Stomach (tissue), 8 donors: ENCODE measurements at regions not wholly inside any gene's neighbourhood (a gene's known extent, or its start where the extent isn't known, plus 50 kb on each side); places are given as distances from the start of the nearest gene placed in this dataset.
A peak's percentile ranks its signal among the peaks of the same experiment; 100 is the strongest.

Experiments used
- DNase-seq, 2 donors: peaks; one replicate each; pipeline versions ENCODE4 v3.0.0 to v3.0.0-alpha.2; 2013 to 2019
- H3K27ac ChIP-seq, 5 donors: fragments of 200-600 bp in 4 of 5; sonication (generic) in 4 of 5; one replicate each; pipeline ENCODE4 v1.5.1; 2013 to 2019; ENCODE audit warnings: mild to moderate bottlenecking in 1 of 5, moderate library complexity in 1 of 5
- H3K27me3 ChIP-seq, 3 donors: fragments of 200-600 bp; sonication (generic); one replicate each; pipeline ENCODE4 v1.5.1; 2017 to 2019; ENCODE audit warnings: mixed run types in 1 of 3
- H3K36me3 ChIP-seq, 4 donors: fragments of 200-600 bp; sonication (generic); 1 replicate in 3 of 4; 2 replicates in 1 of 4; pipeline ENCODE4 v1.5.1; 2016 to 2019
- H3K4me1 ChIP-seq, 4 donors: fragments of 200-600 bp; sonication (generic); one replicate each; pipeline ENCODE4 v1.5.1; 2016 to 2019
- H3K4me3 ChIP-seq, 4 donors: fragments of 200-600 bp; sonication (generic) in 3 of 4; one replicate each; pipeline ENCODE4 v1.5.1; 2016 to 2019; ENCODE audit warnings: mild to moderate bottlenecking in 1 of 4
- H3K9me3 ChIP-seq, 4 donors: fragments of 200-600 bp; sonication (generic); one replicate each; pipeline ENCODE4 v1.5.1; 2016 to 2019
- CTCF ChIP-seq, 7 experiments: fragments of 450-650 bp in 4 of 7; fragments of 200-600 bp in 3 of 7; sonication (generic) in 3 of 7; IDR thresholded peaks; one replicate each; pipeline ENCODE4 v1.5.1; 2016 to 2019; ENCODE audit warnings: antibody characterized with exemption in 7 of 7, control low read depth in 2 of 7, mild to moderate bottlenecking in 1 of 7
- EP300 ChIP-seq: sonication (generic); formaldehyde crosslinking; IDR thresholded peaks from one replicate; pipeline ENCODE4 v1.6.1; 2017; ENCODE audit warnings: antibody characterized with exemption
- POLR2A ChIP-seq, 4 donors: fragments of 450-650 bp; IDR thresholded peaks; one replicate each; pipeline ENCODE4 v1.6.1; 2016; ENCODE audit warnings: antibody characterized with exemption in 4 of 4, control low read depth in 2 of 4, mild to moderate bottlenecking in 1 of 4, moderate library complexity in 1 of 4
- POLR2AphosphoS5 ChIP-seq, 3 donors: sonication (generic); formaldehyde crosslinking; IDR thresholded peaks; one replicate each; pipeline ENCODE4 v1.6.1; 2016; ENCODE audit warnings: antibody characterized with exemption in 3 of 3
- WGBS, 5 donors: extraction: QIAGEN DNeasy Blood & Tissue Kit in 3 of 5; methylation state at CpG; one replicate each; pipeline versions ENCODE4 v1.1.5 to v1.1.7; 2013 to 2018; 5-methylcytosine and 5-hydroxymethylcytosine counted together
- intact Hi-C: fragments of 100-400 bp; cut with DNase I; formaldehyde crosslinking; loops from one replicate; pipeline ENCODE4 v1.15.1; 2023; ENCODE audit warnings: low total_unique reads
- donor health status: healthy with polysubstance abuse.
- donor health status: Bipolar disorder and iron deficiency.
- donor health status: healthy.

- Histone ChIP-seq H3K36me3 (no peaks in the 10 kb centered on the region), H3K4me1 (peaks cover 0 to 14% (median 5%) of the 10 kb centered on the region in 4 donors), H3K27ac (peak overlapping the region in 1 of 5 donors; percentile 14), H3K27me3 (no peaks in the 10 kb centered on the region), H3K4me3 (no peak overlapping the region), H3K9me3 (no peaks in the 10 kb centered on the region)
- WGBS, 5 donors, result 76 to 83% (median 80%) methylated on average over 6 of the region's 6 CpGs
- no peak for DNase-seq
- TF ChIP-seq EP300 (no peak), CTCF (IDR thresholded peaks at IDR 0.05) (no peak), POLR2AphosphoS5 (IDR thresholded peaks at IDR 0.05) (no peak), POLR2A (IDR thresholded peaks at IDR 0.05) (no peak)
- intact Hi-C loops, result no loop called here
Measured at GRCh38 chr3:72328755-72329277, 519.4 kb downstream of the SHQ1 start.

DNA sequence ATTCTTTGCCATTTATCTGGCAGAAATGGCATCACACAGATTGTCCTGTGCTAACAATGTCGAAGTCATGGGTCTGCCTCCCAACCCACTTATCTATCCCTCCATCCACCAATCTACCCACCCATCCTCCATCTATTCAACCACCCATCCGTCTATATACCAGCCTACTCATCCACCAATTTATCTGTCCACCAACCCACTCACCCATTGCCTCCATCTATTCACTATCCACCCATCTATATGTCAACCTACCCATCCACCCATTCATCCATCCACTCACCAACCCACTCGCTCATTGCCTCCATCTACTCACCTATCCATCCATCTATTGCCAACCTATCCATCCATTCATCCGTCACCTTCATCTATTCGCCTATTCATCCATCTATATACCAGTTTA lies 521.2 kb downstream of the SHQ1 start:
- H3K36me3 ChIP-seq, result no peaks in the 10 kb centered on the region
- no peaks in the 10 kb centered on the region for H3K27me3 ChIP-seq
- no peak for TF ChIP-seq POLR2A (IDR thresholded peaks at IDR 0.05)
- no peak for TF ChIP-seq CTCF (IDR thresholded peaks at IDR 0.05)
- no peak for TF ChIP-seq POLR2AphosphoS5 (IDR thresholded peaks at IDR 0.05)
- TF ChIP-seq EP300, result no peak
- no peak for DNase-seq
- H3K9me3 ChIP-seq, result no peaks in the 10 kb centered on the region
- H3K27ac ChIP-seq, result no peak overlapping the region
- WGBS, 5 donors, result 91 to 96% (median 95%) methylated on average over 5 of the region's 5 CpGs
- peaks cover 0 to 14% (median 5%) of the 10 kb centered on the region in 4 donors for H3K4me1 ChIP-seq
- H3K4me3 ChIP-seq, result no peak overlapping the region
- intact Hi-C loops, result no loop called here

DNA sequence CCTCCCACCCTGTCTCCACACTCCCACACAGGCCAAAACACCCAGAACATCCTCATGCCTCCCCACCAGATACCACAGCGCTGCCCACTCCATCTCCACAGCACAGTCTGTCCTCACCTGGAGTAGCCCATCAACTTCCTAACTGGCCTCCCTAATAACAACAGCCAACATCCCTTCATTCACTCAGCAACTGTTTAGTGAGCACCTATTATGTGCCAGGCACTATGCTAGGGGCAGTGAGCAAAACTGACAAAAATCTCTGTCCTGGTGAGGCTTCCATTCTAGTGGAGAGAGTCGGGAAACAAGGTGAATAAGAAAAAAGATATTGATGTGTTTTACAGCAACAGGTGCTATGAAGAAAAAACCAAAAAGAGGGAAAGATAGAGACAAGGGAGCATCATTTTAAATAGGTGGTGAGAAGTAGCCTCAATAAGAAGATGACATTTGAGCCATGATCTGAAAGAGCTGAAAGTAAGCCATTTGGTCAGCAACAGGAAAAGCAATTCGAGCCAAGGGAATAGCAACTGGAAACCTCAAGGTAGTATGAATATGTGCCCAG lies 523.9 kb downstream of the SHQ1 start:
- 86 to 92% (median 90%) methylated on average over 3 of the region's 3 CpGs for WGBS, 5 donors
- intact Hi-C loops, result no loop called here

GRCh38 chr3:72323773-72324172 lies 524.5 kb downstream of the SHQ1 start:
- H3K9me3 ChIP-seq, result no peaks in the 10 kb centered on the region
- no peaks in the 10 kb centered on the region for H3K27me3 ChIP-seq
- H3K27ac ChIP-seq, result no peak overlapping the region
- H3K4me1 ChIP-seq, result peaks cover 1 to 8% (median 6%) of the 10 kb centered on the region in 4 donors
- DNase-seq, result no peak
- TF ChIP-seq CTCF (IDR thresholded peaks at IDR 0.05) (no peak), EP300 (no peak), POLR2AphosphoS5 (IDR thresholded peaks at IDR 0.05) (no peak), POLR2A (IDR thresholded peaks at IDR 0.05) (no peak)
- no peaks in the 10 kb centered on the region for H3K36me3 ChIP-seq
- WGBS, 5 donors, result 87 to 95% (median 93%) methylated on average over 6 of the region's 6 CpGs
- intact Hi-C loops, result no loop called here
- H3K4me3 ChIP-seq, result no peak overlapping the region

More for the DNA sequence above, 523.9 kb downstream of the SHQ1 start:
- DNase-seq, result no peak
- Histone ChIP-seq H3K4me1 (peaks cover 0 to 7% (median 3%) of the 10 kb centered on the region in 4 donors), H3K27ac (no peak overlapping the region), H3K4me3 (no peak overlapping the region), H3K9me3 (no peaks in the 10 kb centered on the region), H3K36me3 (no peaks in the 10 kb centered on the region), H3K27me3 (no peaks in the 10 kb centered on the region)
- TF ChIP-seq EP300 (no peak), POLR2A (IDR thresholded peaks at IDR 0.05) (no peak), CTCF (IDR thresholded peaks at IDR 0.05) (no peak), POLR2AphosphoS5 (IDR thresholded peaks at IDR 0.05) (no peak)
